Testis (tissue), 2 donors: ENCODE measurements at regions not wholly inside any gene's neighbourhood (a gene's known extent, or its start where the extent isn't known, plus 50 kb on each side); places are given as distances from the start of the nearest gene placed in this dataset.

Source experiments
- DNase-seq: peaks from one replicate; pipeline ENCODE4 v3.0.0-alpha.2; 2019
- H3K27ac ChIP-seq, 2 donors: fragments of 200-600 bp; sonication (generic); one replicate each; pipeline ENCODE4 v1.5.1; 2019
- H3K27me3 ChIP-seq: fragments of 200-600 bp; sonication (generic); one replicate; pipeline ENCODE4 v1.5.1; 2019
- H3K36me3 ChIP-seq: fragments of 200-600 bp; sonication (generic); one replicate; pipeline ENCODE4 v1.5.1; 2017; ENCODE audit warnings: low read depth; ENCODE audit errors: missing control alignments
- H3K4me1 ChIP-seq: fragments of 200-600 bp; sonication (generic); one replicate; pipeline ENCODE4 v1.5.1; 2019
- H3K4me3 ChIP-seq, 2 donors: fragments of 200-600 bp; sonication (generic); one replicate each; pipeline ENCODE4 v1.5.1; 2017 to 2019
- H3K9me3 ChIP-seq: fragments of 200-600 bp; sonication (generic); one replicate; pipeline ENCODE4 v1.5.1; 2017
- CTCF ChIP-seq, 3 experiments: fragments of 450-650 bp in 2 of 3; fragments of 200-600 bp in 1 of 3; sonication (generic) in 1 of 3; IDR thresholded peaks; one replicate each; pipeline ENCODE4 v1.5.1; 2016 to 2019; ENCODE audit warnings: antibody characterized with exemption in 3 of 3, mild to moderate bottlenecking in 2 of 3, moderate library complexity in 1 of 3
- POLR2A ChIP-seq: fragments of 450-650 bp; IDR thresholded peaks from one replicate; pipeline ENCODE4 v1.6.1; 2017; ENCODE audit warnings: antibody characterized with exemption, mild to moderate bottlenecking, moderate library complexity
- WGBS, 2 donors: methylation state at CpG; one replicate each; pipeline ENCODE4 v1.1.5; 2018; 5-methylcytosine and 5-hydroxymethylcytosine counted together
- intact Hi-C: fragments of 100-400 bp; cut with DNase I; formaldehyde crosslinking; loops from one replicate; pipeline ENCODE4 v1.15.1; 2023; ENCODE audit warnings: low total_unique reads

GRCh38 chr2:195343942-195344530 is 313.0 kb upstream of the SLC39A10 start:
- H3K36me3 ChIP-seq: no peaks in the 10 kb centered on the region
- 70 to 73% methylated on average over 5 of the region's 5 CpGs for WGBS, 2 donors
- H3K27me3 ChIP-seq: no peaks in the 10 kb centered on the region
- H3K4me1 ChIP-seq: no peaks in the 10 kb centered on the region
- H3K27ac ChIP-seq: no peak overlapping the region
- intact Hi-C loops: no loop called here
- TF ChIP-seq POLR2A: no peak
- H3K4me3 ChIP-seq: no peak overlapping the region
- H3K9me3 ChIP-seq: no peaks in the 10 kb centered on the region
- DNase-seq: no peak

GRCh38 chr2:195343540-195343939 is 313.5 kb upstream of the SLC39A10 start:
- DNase-seq: no peak
- no peaks in the 10 kb centered on the region for H3K4me1 ChIP-seq
- no peaks in the 10 kb centered on the region for H3K9me3 ChIP-seq
- 92 to 94% methylated on average over 2 of the region's 2 CpGs for WGBS, 2 donors
- no peak for TF ChIP-seq POLR2A
- TF ChIP-seq CTCF (IDR thresholded peaks at IDR 0.05): no peak
- no peak overlapping the region for H3K27ac ChIP-seq
- H3K27me3 ChIP-seq: no peaks in the 10 kb centered on the region
- H3K36me3 ChIP-seq: no peaks in the 10 kb centered on the region
- no peak overlapping the region for H3K4me3 ChIP-seq
- intact Hi-C loops: no loop called here

- H3K9me3 ChIP-seq: no peaks in the 10 kb centered on the region
- intact Hi-C loops: no loop called here
- no peaks in the 10 kb centered on the region for H3K27me3 ChIP-seq
- 81 to 90% methylated on average over 4 of the region's 4 CpGs for WGBS, 2 donors
- H3K36me3 ChIP-seq: no peaks in the 10 kb centered on the region
- no peak for TF ChIP-seq POLR2A
- TF ChIP-seq CTCF (IDR thresholded peaks at IDR 0.05): no peak
- H3K4me1 ChIP-seq: no peaks in the 10 kb centered on the region
- DNase-seq: no peak
- no peak overlapping the region for H3K27ac ChIP-seq
- no peak overlapping the region for H3K4me3 ChIP-seq
These were observed 315.0 kb upstream of the SLC39A10 start for GRCh38 chr2:195342061-195342460.

- H3K4me1 ChIP-seq: no peaks in the 10 kb centered on the region
- no peak for DNase-seq
- TF ChIP-seq POLR2A (no peak), CTCF (IDR thresholded peaks at IDR 0.05) (no peak)
- no peak overlapping the region for H3K4me3 ChIP-seq
- no peaks in the 10 kb centered on the region for H3K27me3 ChIP-seq
- intact Hi-C loops: no loop called here
- H3K36me3 ChIP-seq: no peaks in the 10 kb centered on the region
- WGBS, 2 donors: 100% methylated on average over 1 of the region's 1 CpG
- H3K27ac ChIP-seq: no peak overlapping the region
- H3K9me3 ChIP-seq: no peaks in the 10 kb centered on the region
These were observed 318.2 kb upstream of the SLC39A10 start for GRCh38 chr2:195338856-195339255.

- Histone ChIP-seq H3K4me1 (no peaks in the 10 kb centered on the region), H3K36me3 (no peaks in the 10 kb centered on the region), H3K4me3 (no peak overlapping the region), H3K27ac (no peak overlapping the region), H3K27me3 (no peaks in the 10 kb centered on the region), H3K9me3 (no peaks in the 10 kb centered on the region)
- no peak for TF ChIP-seq CTCF (IDR thresholded peaks at IDR 0.05)
- 67 to 69% methylated on average over 2 of the region's 2 CpGs for WGBS, 2 donors
- intact Hi-C loops: no loop called here
- DNase-seq: no peak
These were observed 319.4 kb upstream of the SLC39A10 start for GRCh38 chr2:195337597-195337996.
